K562 (cell line): ENCODE measurements at regions not wholly inside any gene's neighbourhood (a gene's known extent, or its start where the extent isn't known, plus 50 kb on each side); places are given as distances from the start of the nearest gene placed in this dataset.

Experiments
- BACH1 ChIP-seq: fragments of 200-800 bp; sonication (Bioruptor generic); IDR thresholded peaks from 2 replicates; pipeline ENCODE4 v1.6.1; 2016; ENCODE audit warnings: missing genetic modification characterization, missing compliant biosample characterization
- CBX8 ChIP-seq: fragments of 200-600 bp; sonication (generic); IDR thresholded peaks from 2 replicates; pipeline ENCODE4 v1.6.1; 2012; ENCODE audit warnings: borderline replicate concordance, mixed run types, low read depth, mild to moderate bottlenecking, moderate library complexity, mixed read lengths, low read length, control low read depth, inconsistent platforms; ENCODE audit not compliant: poor library complexity, severe bottlenecking; ENCODE audit errors: extremely low read depth
- FOXA3 ChIP-seq, 2 experiments: fragments of 450-650 bp in 1 of 2; sonication (generic) in 1 of 2; formaldehyde crosslinking; IDR thresholded peaks in 1 of 2; conservative IDR thresholded peaks in 1 of 2; 2 replicates each; pipeline versions ENCODE4 v1.4.0 to v1.8.0; 2020 to 2022; ENCODE audit warnings: mild to moderate bottlenecking in 2 of 2, missing genetic modification reagents in 1 of 2
- GABPB1 ChIP-seq: sonication (generic); formaldehyde crosslinking; IDR thresholded peaks from 2 replicates; pipeline ENCODE4 v1.8.0; 2022; ENCODE audit warnings: mild to moderate bottlenecking, missing genetic modification reagents
- KDM5B ChIP-seq: fragments of 200-600 bp; sonication (generic); IDR thresholded peaks from 2 replicates; pipeline ENCODE4 v1.6.1; 2012; ENCODE audit warnings: low read depth, mild to moderate bottlenecking, moderate library complexity, low read length, control low read depth, inconsistent platforms; ENCODE audit not compliant: insufficient replicate concordance
- MEIS2 ChIP-seq: fragments of 450-650 bp; IDR thresholded peaks from 2 replicates; pipeline ENCODE4 v1.6.1; 2014; ENCODE audit warnings: mild to moderate bottlenecking; ENCODE audit not compliant: partially characterized antibody
- NR1H2 ChIP-seq: sonication (generic); formaldehyde crosslinking; IDR thresholded peaks from 2 replicates; pipeline ENCODE4 v1.4.0; 2020; ENCODE audit warnings: mild to moderate bottlenecking, missing genetic modification reagents
- NR4A1 ChIP-seq, 2 experiments: fragments of 250-450 bp in 1 of 2; fragments of 450-650 bp in 1 of 2; sonication (Bioruptor Pico) in 1 of 2; IDR thresholded peaks; 2 replicates each; pipeline versions ENCODE4 v1.4.0 to v1.6.1; 2016 to 2020; ENCODE audit warnings: mild to moderate bottlenecking in 2 of 2, missing compliant biosample characterization in 1 of 2, missing genetic modification characterization in 1 of 2, moderate library complexity in 1 of 2
- RBM17 ChIP-seq: fragments of 200-400 bp; formaldehyde crosslinking; IDR thresholded peaks from 2 replicates; pipeline ENCODE4 v1.6.1; 2017; ENCODE audit warnings: low read depth, mild to moderate bottlenecking, low read length, borderline replicate concordance
- SMARCA5 ChIP-seq: fragments of 450-650 bp; IDR thresholded peaks from 2 replicates; pipeline ENCODE4 v1.6.1; 2016
- SP2 ChIP-seq: IDR thresholded peaks from 2 replicates; pipeline ENCODE4 v1.6.1; 2011; ENCODE audit warnings: mild to moderate bottlenecking, low read depth, low read length, moderate library complexity; ENCODE audit not compliant: poor library complexity, severe bottlenecking; ENCODE audit errors: extremely low read depth
- TCF7 ChIP-seq: sonication (generic); IDR thresholded peaks from 2 replicates; pipeline ENCODE4 v1.6.1; 2016; ENCODE audit warnings: antibody characterized with exemption, borderline replicate concordance
- ZBTB40 ChIP-seq, 2 experiments: fragments of 450-650 bp in 1 of 2; sonication (generic) in 1 of 2; formaldehyde crosslinking in 1 of 2; IDR thresholded peaks; 2 replicates each; pipeline versions ENCODE4 v1.7.1 to v1.9.0; 2016 to 2022; ENCODE audit warnings: inconsistent platforms in 1 of 2, mild to moderate bottlenecking in 1 of 2, missing genetic modification reagents in 1 of 2
- ZFPM2 ChIP-seq: fragments of 250-450 bp; sonication (Bioruptor Pico); IDR thresholded peaks from 2 replicates; pipeline ENCODE4 v1.5.1; 2022; ENCODE audit warnings: mild to moderate bottlenecking
- ZNF316 ChIP-seq: fragments of 450-650 bp; IDR thresholded peaks from 2 replicates; pipeline ENCODE4 v1.6.1; 2016
- ZNF644 ChIP-seq: fragments of 200-800 bp; sonication (Bioruptor generic); IDR thresholded peaks from 2 replicates; pipeline ENCODE4 v1.6.1; 2016; ENCODE audit warnings: low read depth, missing genetic modification characterization, missing compliant biosample characterization
- TF ChIP-seq, protein P1 (sequence below): fragments of 250-450 bp; sonication (Bioruptor Pico); IDR thresholded peaks from 2 replicates; pipeline ENCODE4 v1.8.0; 2022; ENCODE audit warnings: moderate library complexity, mild to moderate bottlenecking, inconsistent platforms

GRCh38 chr9:94165592-94166235, 81.5 kb downstream of the PTPDC1 start (continued):
- TF ChIP-seq RBM17 = no peak
- no peak for TF ChIP-seq CBX8
- no peak for TF ChIP-seq BACH1 (tag)
- no peak for TF ChIP-seq ZNF316
- TF ChIP-seq SMARCA5 = peak; percentile 96
- peak; percentile 60 for TF ChIP-seq ZBTB40 (IDR thresholded peaks at IDR 0.05)
- no peak for TF ChIP-seq ZBTB40 (CRISPR knock-in tag; IDR thresholded peaks at IDR 0.05)
- TF ChIP-seq GABPB1 (CRISPR knock-in tag) = peak; percentile 72; the same call in 1 of the 2 replicates
- TF ChIP-seq, protein P1, sequence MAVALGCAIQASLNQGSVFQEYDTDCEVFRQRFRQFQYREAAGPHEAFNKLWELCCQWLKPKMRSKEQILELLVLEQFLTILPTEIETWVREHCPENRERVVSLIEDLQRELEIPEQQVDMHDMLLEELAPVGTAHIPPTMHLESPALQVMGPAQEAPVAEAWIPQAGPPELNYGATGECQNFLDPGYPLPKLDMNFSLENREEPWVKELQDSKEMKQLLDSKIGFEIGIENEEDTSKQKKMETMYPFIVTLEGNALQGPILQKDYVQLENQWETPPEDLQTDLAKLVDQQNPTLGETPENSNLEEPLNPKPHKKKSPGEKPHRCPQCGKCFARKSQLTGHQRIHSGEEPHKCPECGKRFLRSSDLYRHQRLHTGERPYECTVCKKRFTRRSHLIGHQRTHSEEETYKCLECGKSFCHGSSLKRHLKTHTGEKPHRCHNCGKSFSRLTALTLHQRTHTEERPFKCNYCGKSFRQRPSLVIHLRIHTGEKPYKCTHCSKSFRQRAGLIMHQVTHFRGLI (CRISPR knock-in tag) = no peak
- TF ChIP-seq KDM5B = no peak
- no peak for TF ChIP-seq NR1H2 (CRISPR knock-in tag)
- peak; percentile 87 for TF ChIP-seq SP2
- TF ChIP-seq ZNF644 (tag) = 0 out of 2 replicates have a peak, but pooled peaks have one; percentile 76
- TF ChIP-seq FOXA3 (CRISPR knock-in tag; conservative IDR thresholded peaks at IDR 0.05 in 1 of 2, IDR thresholded peaks at IDR 0.05 in 1 of 2) = no peak
- no peak for TF ChIP-seq MEIS2
- no peak for TF ChIP-seq NR4A1 (CRISPR knock-in tag; IDR thresholded peaks at IDR 0.05)
- TF ChIP-seq NR4A1 (tag; IDR thresholded peaks at IDR 0.05) = no peak
- TF ChIP-seq TCF7 = no peak
- TF ChIP-seq ZFPM2 (CRISPR knock-in tag) = no peak
